ENCODE measurements at regions not wholly inside any gene's neighbourhood (a gene's known extent, or its start where the extent isn't known, plus 50 kb on each side); places are given as distances from the start of the nearest gene placed in this dataset.

GRCh38 chr5:154624341-154624740 is 130.8 kb upstream of the LARP1 start (continued):
- TF ChIP-seq ZFP30 (CRISPR knock-in tag; IDR thresholded peaks at IDR 0.05) (no peak), GLIS3 (CRISPR knock-in tag; IDR thresholded peaks at IDR 0.05) (no peak), CREB5 (CRISPR knock-in tag; IDR thresholded peaks at IDR 0.05; ENCODE audit: low read depth) (no peak), BACH2 (CRISPR knock-in tag; IDR thresholded peaks at IDR 0.05; ENCODE audit: borderline replicate concordance) (no peak)

DNA sequence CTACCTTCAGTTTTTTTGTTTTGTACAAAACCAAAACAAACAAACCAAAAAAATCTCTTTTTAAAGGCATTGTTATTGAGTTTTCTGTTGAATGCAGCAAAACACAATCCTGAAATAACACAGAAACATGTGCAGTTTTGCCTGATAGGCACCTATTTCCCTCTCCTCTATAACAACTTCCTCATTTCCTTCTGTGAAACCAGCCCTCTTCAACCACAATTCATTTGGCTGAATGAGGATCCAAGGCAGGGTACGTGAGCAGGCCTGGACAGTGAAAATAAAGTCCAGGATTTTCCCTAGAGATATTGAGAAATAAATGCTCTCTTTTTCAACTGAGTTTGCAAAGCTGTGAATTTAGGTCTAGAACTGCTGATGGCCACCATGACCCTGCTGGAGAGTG is 134.8 kb upstream of the LARP1 start:
- TF ChIP-seq ESRRG (CRISPR knock-in tag; IDR thresholded peaks at IDR 0.05) (no peak), ZFP30 (CRISPR knock-in tag; IDR thresholded peaks at IDR 0.05) (no peak), ISL1 (CRISPR knock-in tag; IDR thresholded peaks at IDR 0.05) (no peak), CSRNP3 (CRISPR knock-in tag; IDR thresholded peaks at IDR 0.05) (no peak), GLIS3 (CRISPR knock-in tag; IDR thresholded peaks at IDR 0.05) (no peak)
- TF ChIP-seq, protein P1, sequence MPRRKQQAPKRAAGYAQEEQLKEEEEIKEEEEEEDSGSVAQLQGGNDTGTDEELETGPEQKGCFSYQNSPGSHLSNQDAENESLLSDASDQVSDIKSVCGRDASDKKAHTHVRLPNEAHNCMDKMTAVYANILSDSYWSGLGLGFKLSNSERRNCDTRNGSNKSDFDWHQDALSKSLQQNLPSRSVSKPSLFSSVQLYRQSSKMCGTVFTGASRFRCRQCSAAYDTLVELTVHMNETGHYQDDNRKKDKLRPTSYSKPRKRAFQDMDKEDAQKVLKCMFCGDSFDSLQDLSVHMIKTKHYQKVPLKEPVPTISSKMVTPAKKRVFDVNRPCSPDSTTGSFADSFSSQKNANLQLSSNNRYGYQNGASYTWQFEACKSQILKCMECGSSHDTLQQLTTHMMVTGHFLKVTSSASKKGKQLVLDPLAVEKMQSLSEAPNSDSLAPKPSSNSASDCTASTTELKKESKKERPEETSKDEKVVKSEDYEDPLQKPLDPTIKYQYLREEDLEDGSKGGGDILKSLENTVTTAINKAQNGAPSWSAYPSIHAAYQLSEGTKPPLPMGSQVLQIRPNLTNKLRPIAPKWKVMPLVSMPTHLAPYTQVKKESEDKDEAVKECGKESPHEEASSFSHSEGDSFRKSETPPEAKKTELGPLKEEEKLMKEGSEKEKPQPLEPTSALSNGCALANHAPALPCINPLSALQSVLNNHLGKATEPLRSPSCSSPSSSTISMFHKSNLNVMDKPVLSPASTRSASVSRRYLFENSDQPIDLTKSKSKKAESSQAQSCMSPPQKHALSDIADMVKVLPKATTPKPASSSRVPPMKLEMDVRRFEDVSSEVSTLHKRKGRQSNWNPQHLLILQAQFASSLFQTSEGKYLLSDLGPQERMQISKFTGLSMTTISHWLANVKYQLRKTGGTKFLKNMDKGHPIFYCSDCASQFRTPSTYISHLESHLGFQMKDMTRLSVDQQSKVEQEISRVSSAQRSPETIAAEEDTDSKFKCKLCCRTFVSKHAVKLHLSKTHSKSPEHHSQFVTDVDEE (CRISPR knock-in tag; IDR thresholded peaks at IDR 0.05): no peak
- ATAC-seq: no peak

GRCh38 chr5:154618696-154619095 is 136.5 kb upstream of the LARP1 start:
- TF ChIP-seq ZNF70 (CRISPR knock-in tag; IDR thresholded peaks at IDR 0.05) (no peak), POU6F1 (CRISPR knock-in tag; IDR thresholded peaks at IDR 0.05; ENCODE audit: borderline replicate concordance, low read depth) (no peak), CREB5 (CRISPR knock-in tag; IDR thresholded peaks at IDR 0.05; ENCODE audit: low read depth) (no peak), ZNF565 (CRISPR knock-in tag; conservative IDR thresholded peaks at IDR 0.05; ENCODE audit: low read depth) (no peak), ESRRG (CRISPR knock-in tag; IDR thresholded peaks at IDR 0.05) (no peak), TOX (CRISPR knock-in tag; IDR thresholded peaks at IDR 0.05; ENCODE audit: borderline replicate concordance) (no peak), OSR1 (CRISPR knock-in tag; IDR thresholded peaks at IDR 0.05) (no peak)
- ATAC-seq: no peak

DNA sequence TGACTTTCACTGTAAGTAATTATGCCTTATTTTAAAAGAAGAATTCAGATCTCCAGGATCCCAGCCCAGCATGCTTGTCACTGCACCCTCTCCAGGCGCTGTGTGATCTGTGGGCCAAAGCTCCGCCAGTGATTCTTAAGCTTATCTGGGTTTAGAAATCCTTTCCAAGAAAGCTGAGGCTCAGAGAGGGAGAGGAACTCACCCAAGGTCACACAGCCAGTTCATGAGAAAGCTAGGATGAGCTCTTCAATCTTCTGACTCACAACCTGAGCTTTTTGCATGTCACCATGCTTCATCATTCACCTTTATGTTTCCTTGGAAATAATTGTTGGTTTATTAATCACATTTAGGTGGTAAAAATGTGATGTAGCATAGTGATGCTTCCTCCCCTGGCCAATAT is 136.6 kb upstream of the HAND1 start:
- ATAC-seq: no peak
- TF ChIP-seq CSDC2 (CRISPR knock-in tag; IDR thresholded peaks at IDR 0.05) (no peak), RARB (CRISPR knock-in tag; IDR thresholded peaks at IDR 0.05) (no peak), POU6F1 (CRISPR knock-in tag; IDR thresholded peaks at IDR 0.05; ENCODE audit: borderline replicate concordance, low read depth) (no peak), SNAI2 (CRISPR knock-in tag; IDR thresholded peaks at IDR 0.05) (no peak), ZFP3 (CRISPR knock-in tag; IDR thresholded peaks at IDR 0.05) (no peak), GLIS3 (CRISPR knock-in tag; IDR thresholded peaks at IDR 0.05) (no peak), CSRNP3 (CRISPR knock-in tag; IDR thresholded peaks at IDR 0.05) (no peak), ARNTL (CRISPR knock-in tag; IDR thresholded peaks at IDR 0.05; ENCODE audit: borderline replicate concordance, low read depth) (no peak), OSR1 (CRISPR knock-in tag; IDR thresholded peaks at IDR 0.05) (no peak)
- TF ChIP-seq, protein P2, sequence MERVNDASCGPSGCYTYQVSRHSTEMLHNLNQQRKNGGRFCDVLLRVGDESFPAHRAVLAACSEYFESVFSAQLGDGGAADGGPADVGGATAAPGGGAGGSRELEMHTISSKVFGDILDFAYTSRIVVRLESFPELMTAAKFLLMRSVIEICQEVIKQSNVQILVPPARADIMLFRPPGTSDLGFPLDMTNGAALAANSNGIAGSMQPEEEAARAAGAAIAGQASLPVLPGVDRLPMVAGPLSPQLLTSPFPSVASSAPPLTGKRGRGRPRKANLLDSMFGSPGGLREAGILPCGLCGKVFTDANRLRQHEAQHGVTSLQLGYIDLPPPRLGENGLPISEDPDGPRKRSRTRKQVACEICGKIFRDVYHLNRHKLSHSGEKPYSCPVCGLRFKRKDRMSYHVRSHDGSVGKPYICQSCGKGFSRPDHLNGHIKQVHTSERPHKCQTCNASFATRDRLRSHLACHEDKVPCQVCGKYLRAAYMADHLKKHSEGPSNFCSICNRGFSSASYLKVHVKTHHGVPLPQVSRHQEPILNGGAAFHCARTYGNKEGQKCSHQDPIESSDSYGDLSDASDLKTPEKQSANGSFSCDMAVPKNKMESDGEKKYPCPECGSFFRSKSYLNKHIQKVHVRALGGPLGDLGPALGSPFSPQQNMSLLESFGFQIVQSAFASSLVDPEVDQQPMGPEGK (CRISPR knock-in tag; IDR thresholded peaks at IDR 0.05; ENCODE audit: borderline replicate concordance): no peak
- TF ChIP-seq, protein P1 (CRISPR knock-in tag; IDR thresholded peaks at IDR 0.05): no peak
